ENCODE measurements at regions not wholly inside any gene's neighbourhood (a gene's known extent, or its start where the extent isn't known, plus 50 kb on each side); places are given as distances from the start of the nearest gene placed in this dataset.

GRCh38 chr1:105891308-105891707 lies 1165.2 kb upstream of the PRMT6 start:
- in situ Hi-C loops (cut with HindIII; ENCODE audit: low sequenced_read_pairs) = no loop called here
- H3K4me3 ChIP-seq (ENCODE audit: low read depth, low read length) = no peak overlapping the region
- DNase-seq (ENCODE audit: low read depth) = no peak
- no peak for TF ChIP-seq CTCF (IDR thresholded peaks at IDR 0.05; ENCODE audit: low read depth, low read length, missing control alignments)

GRCh38 chr1:105894006-105894405 lies 1162.5 kb upstream of the PRMT6 start:
- H3K4me3 ChIP-seq (ENCODE audit: low read depth, low read length) = no peak overlapping the region

GRCh38 chr1:105909811-105910210 lies 1146.7 kb upstream of the PRMT6 start:
- no peak for DNase-seq (ENCODE audit: low read depth)
- in situ Hi-C loops (cut with HindIII; ENCODE audit: low sequenced_read_pairs) = no loop called here
- no peak for TF ChIP-seq CTCF (IDR thresholded peaks at IDR 0.05; ENCODE audit: low read depth, low read length, missing control alignments)
- no peak overlapping the region for H3K4me3 ChIP-seq (ENCODE audit: low read depth, low read length)

More at GRCh38 chr1:105894006-105894405, 1162.5 kb upstream of the PRMT6 start:
- DNase-seq (ENCODE audit: low read depth) = no peak
- in situ Hi-C loops (cut with HindIII; ENCODE audit: low sequenced_read_pairs) = no loop called here
- TF ChIP-seq CTCF (IDR thresholded peaks at IDR 0.05; ENCODE audit: low read depth, low read length, missing control alignments) = no peak

GRCh38 chr1:105914403-105914802 lies 1142.1 kb upstream of the PRMT6 start:
- in situ Hi-C loops (cut with HindIII; ENCODE audit: low sequenced_read_pairs) = no loop called here
- TF ChIP-seq CTCF (IDR thresholded peaks at IDR 0.05; ENCODE audit: low read depth, low read length, missing control alignments) = no peak
- no peak overlapping the region for H3K4me3 ChIP-seq (ENCODE audit: low read depth, low read length)
- DNase-seq (ENCODE audit: low read depth) = no peak

- no peak for DNase-seq (ENCODE audit: low read depth)
- no peak for TF ChIP-seq CTCF (IDR thresholded peaks at IDR 0.05; ENCODE audit: low read depth, low read length, missing control alignments)
- H3K4me3 ChIP-seq (ENCODE audit: low read depth, low read length) = no peak overlapping the region
- in situ Hi-C loops (cut with HindIII; ENCODE audit: low sequenced_read_pairs) = no loop called here
Observed at GRCh38 chr1:105934806-105935205, 1121.7 kb upstream of the PRMT6 start.

GRCh38 chr1:105964879-105965278 lies 1091.6 kb upstream of the PRMT6 start:
- in situ Hi-C loops (cut with HindIII; ENCODE audit: low sequenced_read_pairs) = no loop called here
- H3K4me3 ChIP-seq (ENCODE audit: low read depth, low read length) = no peak overlapping the region
- no peak for DNase-seq (ENCODE audit: low read depth)
- TF ChIP-seq CTCF (IDR thresholded peaks at IDR 0.05; ENCODE audit: low read depth, low read length, missing control alignments) = no peak

GRCh38 chr1:105997516-105997915 lies 1059.0 kb upstream of the PRMT6 start:
- in situ Hi-C loops (cut with HindIII; ENCODE audit: low sequenced_read_pairs) = no loop called here
- H3K4me3 ChIP-seq (ENCODE audit: low read depth, low read length) = no peak overlapping the region
- no peak for DNase-seq (ENCODE audit: low read depth)
- no peak for TF ChIP-seq CTCF (IDR thresholded peaks at IDR 0.05; ENCODE audit: low read depth, low read length, missing control alignments)
